ENCODE measurements at regions not wholly inside any gene's neighbourhood (a gene's known extent, or its start where the extent isn't known, plus 50 kb on each side); places are given as distances from the start of the nearest gene placed in this dataset.

GRCh38 chr12:30578426-30578825 is 117.2 kb downstream of the IPO8 start:
- Histone ChIP-seq H3K36me3 (ENCODE audit: control insufficient read depth, insufficient read depth, low read length) (no peaks in the 10 kb centered on the region), H3K27me3 (ENCODE audit: control insufficient read depth, insufficient read depth, low read length) (no peaks in the 10 kb centered on the region), H3K4me3 (ENCODE audit: low read depth, low read length) (no peak overlapping the region)
- FAIRE-seq (no peak), DNase-seq (ENCODE audit: low read depth) (no peak)
- TF ChIP-seq CTCF (IDR thresholded peaks at IDR 0.05; ENCODE audit: insufficient read depth, low read length, severe bottlenecking), result no peak

GRCh38 chr12:30573145-30573544 is 122.5 kb downstream of the IPO8 start:
- no peak overlapping the region for H3K4me3 ChIP-seq (ENCODE audit: low read depth, low read length)
- no peak for TF ChIP-seq CTCF (IDR thresholded peaks at IDR 0.05; ENCODE audit: insufficient read depth, low read length, severe bottlenecking)
- FAIRE-seq (no peak), DNase-seq (ENCODE audit: low read depth) (no peak)
- H3K27me3 ChIP-seq (ENCODE audit: control insufficient read depth, insufficient read depth, low read length), result no peaks in the 10 kb centered on the region
- no peaks in the 10 kb centered on the region for H3K36me3 ChIP-seq (ENCODE audit: control insufficient read depth, insufficient read depth, low read length)

GRCh38 chr12:30570211-30570890 is 125.3 kb downstream of the IPO8 start:
- H3K4me3 ChIP-seq (ENCODE audit: low read depth, low read length), result no peak overlapping the region
- FAIRE-seq (no peak), DNase-seq (ENCODE audit: low read depth) (no peak)
- H3K36me3 ChIP-seq (ENCODE audit: control insufficient read depth, insufficient read depth, low read length), result no peaks in the 10 kb centered on the region
- H3K27me3 ChIP-seq (ENCODE audit: control insufficient read depth, insufficient read depth, low read length), result no peaks in the 10 kb centered on the region
- TF ChIP-seq CTCF (IDR thresholded peaks at IDR 0.05; ENCODE audit: insufficient read depth, low read length, severe bottlenecking), result no peak

- no peak for TF ChIP-seq CTCF (IDR thresholded peaks at IDR 0.05; ENCODE audit: insufficient read depth, low read length, severe bottlenecking)
- Histone ChIP-seq H3K27me3 (ENCODE audit: control insufficient read depth, insufficient read depth, low read length) (no peaks in the 10 kb centered on the region), H3K36me3 (ENCODE audit: control insufficient read depth, insufficient read depth, low read length) (no peaks in the 10 kb centered on the region), H3K4me3 (ENCODE audit: low read depth, low read length) (no peak overlapping the region)
- no peak for FAIRE-seq
- no peak for DNase-seq (ENCODE audit: low read depth)
Observed at GRCh38 chr12:30569426-30569825, 126.2 kb downstream of the IPO8 start.

GRCh38 chr12:30568453-30568852 is 127.2 kb downstream of the IPO8 start:
- Histone ChIP-seq H3K36me3 (ENCODE audit: control insufficient read depth, insufficient read depth, low read length) (no peaks in the 10 kb centered on the region), H3K4me3 (ENCODE audit: low read depth, low read length) (no peak overlapping the region), H3K27me3 (ENCODE audit: control insufficient read depth, insufficient read depth, low read length) (no peaks in the 10 kb centered on the region)
- TF ChIP-seq CTCF (IDR thresholded peaks at IDR 0.05; ENCODE audit: insufficient read depth, low read length, severe bottlenecking), result no peak
- DNase-seq (ENCODE audit: low read depth) (no peak), FAIRE-seq (no peak)

GRCh38 chr12:30567082-30567481 is 128.6 kb downstream of the IPO8 start:
- no peak for FAIRE-seq
- TF ChIP-seq CTCF (IDR thresholded peaks at IDR 0.05; ENCODE audit: insufficient read depth, low read length, severe bottlenecking), result no peak
- no peaks in the 10 kb centered on the region for H3K36me3 ChIP-seq (ENCODE audit: control insufficient read depth, insufficient read depth, low read length)
- H3K4me3 ChIP-seq (ENCODE audit: low read depth, low read length), result no peak overlapping the region
- H3K27me3 ChIP-seq (ENCODE audit: control insufficient read depth, insufficient read depth, low read length), result no peaks in the 10 kb centered on the region
- DNase-seq (ENCODE audit: low read depth), result no peak
